Activated naive CD4-positive, alpha-beta T cell treated with anti-CD3 and anti-CD28 coated beads for 36 hours (primary cell): ENCODE measurements at regions not wholly inside any gene's neighbourhood (a gene's known extent, or its start where the extent isn't known, plus 50 kb on each side); places are given as distances from the start of the nearest gene placed in this dataset.

ENCODE experiments used
- CTCF ChIA-PET: fragments of 350-600 bp; sonication (Branson Sonifier 250); formaldehyde crosslinking; loops from one replicate; lab custom pipeline; 2021; ENCODE audit warnings: antibody characterized with exemption; lab: Charles Lee
- DNase-seq: peaks from one replicate; pipeline ENCODE4 v3.0.0-alpha.2; 2020
- H3K27ac Mint-ChIP-seq: one replicate; pipeline ENCODE4 v1.8.0; 2021; ENCODE audit warnings: mild to moderate bottlenecking, mixed read lengths
- H3K27me3 Mint-ChIP-seq: one replicate; pipeline ENCODE4 v1.8.0; 2021; ENCODE audit warnings: low read depth, mixed read lengths
- H3K36me3 Mint-ChIP-seq: one replicate; pipeline ENCODE4 v1.8.0; 2021; ENCODE audit warnings: low read depth, mixed read lengths
- H3K4me1 Mint-ChIP-seq: one replicate; pipeline ENCODE4 v1.8.0; 2021; ENCODE audit warnings: low read depth, mixed read lengths
- H3K4me3 Mint-ChIP-seq: one replicate; pipeline ENCODE4 v1.8.0; 2021; ENCODE audit warnings: mild to moderate bottlenecking, moderate library complexity, mixed read lengths
- H3K9me3 Mint-ChIP-seq: one replicate; pipeline ENCODE4 v1.8.0; 2021; ENCODE audit warnings: mixed read lengths
- intact Hi-C: fragments of 100-400 bp; cut with micrococcal nuclease; formaldehyde crosslinking; loops from one replicate; pipeline ENCODE4 v1.15.1; 2023

DNA sequence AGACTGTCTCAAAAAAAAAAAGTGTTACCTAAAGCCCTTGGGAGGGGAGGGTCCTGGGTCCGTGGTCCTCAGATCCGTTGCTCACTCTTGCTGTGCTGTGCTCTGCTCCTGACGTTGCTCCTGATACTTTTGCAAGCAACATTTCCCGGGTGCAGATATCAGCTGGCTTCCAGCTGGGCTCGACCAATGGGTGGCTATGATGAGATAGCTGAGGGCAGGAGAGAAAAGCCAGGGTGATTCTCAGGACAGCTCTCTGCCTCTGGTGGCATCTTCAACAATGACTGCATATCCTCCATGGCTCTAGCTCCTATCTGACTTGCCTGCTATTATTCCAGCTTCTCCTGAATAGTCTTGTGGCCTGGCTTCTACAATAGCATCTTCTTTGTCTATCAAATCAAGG, 134.5 kb downstream of the RPS12 start:
- H3K36me3 Mint-ChIP-seq, result no peaks in the 10 kb centered on the region
- no peaks in the 10 kb centered on the region for H3K9me3 Mint-ChIP-seq
- DNase-seq, result no peak
- no peaks in the 10 kb centered on the region for H3K4me1 Mint-ChIP-seq
- intact Hi-C loops, result no loop called here
- no peak overlapping the region for H3K4me3 Mint-ChIP-seq
- no peak overlapping the region for H3K27ac Mint-ChIP-seq
- CTCF ChIA-PET, result interaction anchor here (0.7 kb wide), 1 partner anchor 81 kb away, joined by 3 read pairs; no protein-coding TSS in a partner anchor
- peaks cover 15% of the 10 kb centered on the region for H3K27me3 Mint-ChIP-seq

DNA sequence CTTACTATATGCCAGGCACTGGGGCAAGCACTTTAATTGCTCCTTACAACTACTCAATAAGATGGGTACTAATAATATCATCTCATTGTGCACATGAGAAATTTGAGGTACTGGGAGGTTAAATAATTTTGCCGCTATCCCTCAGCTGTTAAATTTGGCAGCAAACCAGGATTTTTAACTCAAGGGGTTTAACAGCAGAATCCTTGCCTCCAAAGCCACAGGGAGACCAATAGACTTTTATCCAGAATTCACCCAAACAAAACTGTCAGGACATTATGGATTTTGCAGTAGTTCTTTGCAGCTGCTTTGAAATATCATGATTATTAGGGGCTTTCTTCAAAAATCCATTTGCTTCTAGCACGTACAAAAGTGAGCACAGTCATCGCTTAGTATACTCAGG, 136.2 kb downstream of the RPS12 start:
- Mint-ChIP-seq H3K4me3 (no peak overlapping the region), H3K27ac (no peak overlapping the region), H3K9me3 (no peaks in the 10 kb centered on the region), H3K36me3 (no peaks in the 10 kb centered on the region), H3K27me3 (peaks cover 24% of the 10 kb centered on the region), H3K4me1 (no peaks in the 10 kb centered on the region)
- intact Hi-C loops, result no loop called here
- CTCF ChIA-PET, result interaction anchor here (0.8 to 1.8 kb wide), 3 partner anchors 11 to 270 kb away, joined by 3 to 6 read pairs (median 4); no protein-coding TSS in a partner anchor
- no peak for DNase-seq

DNA sequence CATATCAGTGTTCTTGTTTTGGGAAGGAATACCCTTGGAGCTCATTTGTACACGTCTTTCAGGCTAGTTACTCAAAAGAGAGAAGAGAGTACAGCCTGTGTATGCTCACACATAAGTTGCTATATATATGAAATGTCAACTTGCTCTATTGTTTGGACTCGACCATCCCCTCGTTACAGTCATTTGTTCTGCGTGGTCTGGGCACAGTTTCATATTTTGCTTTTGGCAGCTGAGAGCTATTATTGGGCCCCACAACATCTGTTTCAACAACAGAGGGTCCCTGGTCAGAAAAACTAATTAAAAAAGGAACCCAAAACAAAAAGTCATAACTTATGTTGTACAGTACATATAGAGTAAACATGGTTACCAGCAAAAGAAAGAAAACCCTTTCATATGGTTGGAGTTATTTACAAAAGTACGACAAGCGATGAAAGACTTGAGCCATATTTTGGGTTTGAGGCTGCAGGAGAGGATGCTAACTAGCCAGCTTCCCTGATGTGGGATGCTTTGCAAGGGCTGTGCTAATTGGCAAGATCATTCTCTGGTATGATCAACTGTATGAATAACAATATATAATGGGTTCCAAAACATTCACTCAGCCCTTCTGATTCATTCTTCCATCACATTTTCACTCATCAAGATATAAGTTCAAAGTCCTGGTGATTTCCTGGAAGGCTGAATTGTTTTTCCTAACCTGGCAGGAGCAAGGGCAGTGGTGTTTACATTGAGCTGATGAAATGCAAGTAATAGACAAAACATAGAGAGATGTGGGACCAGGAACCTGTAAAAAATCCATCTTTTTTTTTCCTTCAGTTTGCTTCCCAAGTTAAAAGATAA, 137.9 kb downstream of the RPS12 start:
- H3K27me3 Mint-ChIP-seq, result peaks cover 29% of the 10 kb centered on the region
- no peak overlapping the region for H3K4me3 Mint-ChIP-seq
- H3K4me1 Mint-ChIP-seq, result no peaks in the 10 kb centered on the region
- CTCF ChIA-PET, result interaction anchor here (1.1 kb wide), 1 partner anchor 965 kb away, joined by 3 read pairs; no protein-coding TSS in a partner anchor
- H3K36me3 Mint-ChIP-seq, result no peaks in the 10 kb centered on the region
- DNase-seq, result no peak
- intact Hi-C loops, result no loop called here
- no peaks in the 10 kb centered on the region for H3K9me3 Mint-ChIP-seq
- no peak overlapping the region for H3K27ac Mint-ChIP-seq

DNA sequence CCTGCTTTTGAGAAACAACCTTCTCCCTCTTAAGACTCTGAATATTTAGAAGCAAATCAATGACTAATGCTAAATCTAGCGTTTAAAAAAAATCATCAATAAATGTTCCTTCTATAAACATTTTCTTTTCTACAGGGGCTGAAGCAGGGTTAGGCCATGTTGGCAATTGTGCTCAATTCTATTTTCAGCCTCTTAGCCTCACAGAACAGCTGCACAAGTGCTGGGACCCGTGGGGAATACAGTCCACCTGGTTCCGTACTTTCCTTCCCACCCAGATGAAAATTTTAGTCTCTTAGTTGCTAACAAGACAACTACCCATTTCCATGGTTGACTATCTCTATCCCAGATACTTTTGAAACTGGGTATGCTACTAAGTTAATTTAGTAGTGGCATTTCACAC, 138.6 kb downstream of the RPS12 start:
- H3K36me3 Mint-ChIP-seq, result no peaks in the 10 kb centered on the region
- no peaks in the 10 kb centered on the region for H3K9me3 Mint-ChIP-seq
- no peaks in the 10 kb centered on the region for H3K4me1 Mint-ChIP-seq
- intact Hi-C loops, result no loop called here
- H3K27me3 Mint-ChIP-seq, result peaks cover 33% of the 10 kb centered on the region
- CTCF ChIA-PET, result interaction anchor here (0.6 kb wide), 1 partner anchor 355 kb away, joined by 3 read pairs; no protein-coding TSS in a partner anchor
- H3K4me3 Mint-ChIP-seq, result no peak overlapping the region
- no peak overlapping the region for H3K27ac Mint-ChIP-seq
- no peak for DNase-seq

DNA sequence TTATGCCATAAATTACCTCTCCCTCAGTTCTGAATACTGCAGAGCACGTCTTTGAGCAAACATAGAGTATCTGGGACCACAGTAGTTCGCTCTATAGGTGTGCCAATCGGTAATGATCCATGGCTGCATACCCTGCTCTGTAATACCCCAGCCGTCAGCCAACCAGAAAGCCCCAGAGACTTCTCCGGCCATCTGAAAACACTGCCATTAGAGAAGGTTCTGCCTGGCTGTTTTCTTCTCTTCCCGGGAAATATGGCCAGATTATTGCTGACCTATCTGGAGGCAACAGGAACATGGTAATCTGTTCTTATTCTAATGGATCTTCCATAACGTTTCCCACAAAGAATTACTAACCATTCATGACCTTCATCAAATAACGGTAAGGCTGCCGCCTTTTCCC, 139.9 kb downstream of the RPS12 start:
- H3K9me3 Mint-ChIP-seq, result no peaks in the 10 kb centered on the region
- no peaks in the 10 kb centered on the region for H3K36me3 Mint-ChIP-seq
- no peak for DNase-seq
- CTCF ChIA-PET, result no interaction called here
- H3K27me3 Mint-ChIP-seq, result peaks cover 34% of the 10 kb centered on the region
- no peak overlapping the region for H3K4me3 Mint-ChIP-seq
- no peaks in the 10 kb centered on the region for H3K4me1 Mint-ChIP-seq
- intact Hi-C loops, result no loop called here
- no peak overlapping the region for H3K27ac Mint-ChIP-seq

DNA sequence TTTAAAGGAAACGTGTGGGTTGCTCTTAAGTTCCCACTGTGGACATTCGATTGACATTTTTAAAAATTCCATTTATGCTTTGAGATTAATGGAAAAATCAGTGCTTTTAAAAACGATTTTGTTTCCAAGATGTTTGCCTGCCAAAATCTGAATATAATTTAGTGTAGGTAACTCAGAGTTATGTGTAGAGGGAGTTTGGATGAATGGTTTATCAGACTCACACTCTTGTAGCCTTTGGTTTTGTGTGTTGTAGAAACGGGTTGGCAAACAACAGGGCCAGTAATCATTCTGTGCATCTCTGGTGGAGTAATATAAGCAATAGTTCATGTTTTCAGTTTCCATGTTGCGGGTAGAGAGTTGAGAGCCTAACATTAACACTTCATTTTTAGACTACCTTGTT, 140.6 kb downstream of the RPS12 start:
- no peaks in the 10 kb centered on the region for H3K9me3 Mint-ChIP-seq
- H3K4me1 Mint-ChIP-seq, result no peaks in the 10 kb centered on the region
- no peak overlapping the region for H3K27ac Mint-ChIP-seq
- intact Hi-C loops, result no loop called here
- H3K4me3 Mint-ChIP-seq, result no peak overlapping the region
- H3K27me3 Mint-ChIP-seq, result peaks cover 32% of the 10 kb centered on the region
- no peaks in the 10 kb centered on the region for H3K36me3 Mint-ChIP-seq
- no peak for DNase-seq
- CTCF ChIA-PET, result no interaction called here

DNA sequence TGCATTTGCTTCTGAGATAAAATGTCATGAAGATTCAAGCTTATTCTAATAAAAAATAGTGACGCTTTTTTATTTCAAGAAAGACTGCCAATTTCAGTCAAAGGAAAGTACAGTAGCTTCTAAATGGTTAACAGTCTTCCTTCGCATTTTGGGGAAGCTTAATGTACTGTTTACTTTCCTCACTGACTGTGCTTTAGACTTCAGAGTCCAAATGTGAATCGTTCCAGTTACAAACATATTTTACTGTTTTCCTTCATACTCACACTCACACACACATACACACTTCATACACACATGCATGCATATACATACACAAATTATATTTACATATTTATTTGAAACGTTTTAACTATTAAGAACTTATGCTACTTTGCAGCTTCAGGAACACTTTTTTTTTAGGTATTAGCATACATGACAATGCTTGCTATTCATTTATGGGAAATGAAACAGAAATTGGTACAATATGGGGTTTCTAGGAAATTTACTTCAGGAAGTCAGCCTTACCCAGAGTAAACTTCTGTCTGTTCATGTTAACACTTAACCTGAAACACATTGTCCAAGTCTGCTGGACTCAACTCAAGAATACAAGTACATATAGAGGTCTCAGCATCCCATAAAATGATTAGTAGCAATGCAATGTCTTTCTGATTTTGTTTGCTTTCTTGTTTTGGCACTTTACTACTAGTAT, 145.4 kb downstream of the RPS12 start:
- no peak overlapping the region for H3K4me3 Mint-ChIP-seq
- H3K27ac Mint-ChIP-seq, result no peak overlapping the region
- intact Hi-C loops, result loop anchor here (2.0 to 5.0 kb wide), 2 partner anchors 73 to 137 kb away; no protein-coding TSS in a partner anchor
- no peaks in the 10 kb centered on the region for H3K9me3 Mint-ChIP-seq
- DNase-seq, result no peak
- CTCF ChIA-PET, result interaction anchor here (0.9 to 2.1 kb wide), 3 partner anchors 129 to 291 kb away, joined by 3 to 10 read pairs (median 3); no protein-coding TSS in a partner anchor
- H3K36me3 Mint-ChIP-seq, result no peaks in the 10 kb centered on the region
- peaks cover 39% of the 10 kb centered on the region for H3K27me3 Mint-ChIP-seq
- H3K4me1 Mint-ChIP-seq, result no peaks in the 10 kb centered on the region

DNA sequence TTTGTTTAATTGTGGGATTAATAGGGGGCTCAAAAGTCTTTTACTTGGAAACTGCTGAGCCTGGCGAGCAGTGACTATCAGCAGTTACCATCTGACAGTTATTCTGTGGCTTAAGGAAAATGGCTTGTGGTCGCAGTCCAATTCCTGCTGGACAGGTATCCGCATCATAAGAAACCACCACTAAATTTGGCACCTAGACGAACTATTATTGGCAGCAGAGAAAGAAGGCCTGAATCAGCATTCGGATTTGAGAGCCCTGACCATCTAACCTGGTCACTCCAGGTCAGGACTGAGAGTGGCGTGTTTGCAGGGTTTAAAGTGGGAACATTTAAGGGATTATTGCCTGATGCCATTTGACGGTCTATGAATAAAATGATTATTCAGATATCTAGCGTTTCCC, 146.4 kb downstream of the RPS12 start:
- H3K4me1 Mint-ChIP-seq, result no peaks in the 10 kb centered on the region
- CTCF ChIA-PET, result interaction anchor here (0.9 to 2.7 kb wide), 4 partner anchors 10 to 292 kb away, joined by 3 to 22 read pairs (median 12); no protein-coding TSS in a partner anchor
- H3K36me3 Mint-ChIP-seq, result no peaks in the 10 kb centered on the region
- intact Hi-C loops, result loop anchor here (1.0 to 5.0 kb wide), 5 partner anchors 72 to 962 kb away; no protein-coding TSS in a partner anchor
- no peak overlapping the region for H3K4me3 Mint-ChIP-seq
- DNase-seq, result no peak
- H3K9me3 Mint-ChIP-seq, result no peaks in the 10 kb centered on the region
- peaks cover 33% of the 10 kb centered on the region for H3K27me3 Mint-ChIP-seq
- no peak overlapping the region for H3K27ac Mint-ChIP-seq

DNA sequence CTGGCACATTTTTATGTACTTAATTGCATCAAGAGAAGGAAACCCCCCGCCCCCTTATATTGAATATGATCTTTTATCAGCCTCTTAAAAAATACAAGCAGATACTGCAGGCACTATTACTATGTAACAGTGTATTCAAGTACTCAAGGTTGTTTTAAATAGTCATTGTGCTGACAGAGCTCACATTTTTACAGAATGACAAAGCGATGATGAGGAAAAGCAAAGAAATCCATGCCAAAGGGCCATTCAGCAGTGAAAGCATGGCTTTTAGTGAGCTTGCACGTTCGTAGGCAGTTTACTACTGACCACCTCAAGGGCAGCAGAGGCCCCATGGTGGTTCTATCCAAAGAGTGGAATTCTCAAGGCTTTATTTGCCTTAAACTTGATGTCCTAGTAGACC, 146.8 kb downstream of the RPS12 start:
- DNase-seq, result no peak
- H3K4me3 Mint-ChIP-seq, result no peak overlapping the region
- no peaks in the 10 kb centered on the region for H3K4me1 Mint-ChIP-seq
- CTCF ChIA-PET, result interaction anchor here (0.7 to 2.7 kb wide), 5 partner anchors 11 to 292 kb away, joined by 3 to 22 read pairs (median 4); no protein-coding TSS in a partner anchor
- no peak overlapping the region for H3K27ac Mint-ChIP-seq
- no peaks in the 10 kb centered on the region for H3K9me3 Mint-ChIP-seq
- peaks cover 35% of the 10 kb centered on the region for H3K27me3 Mint-ChIP-seq
- no peaks in the 10 kb centered on the region for H3K36me3 Mint-ChIP-seq
- intact Hi-C loops, result loop anchor here (1.0 to 5.0 kb wide), 5 partner anchors 71 to 961 kb away; no protein-coding TSS in a partner anchor

DNA sequence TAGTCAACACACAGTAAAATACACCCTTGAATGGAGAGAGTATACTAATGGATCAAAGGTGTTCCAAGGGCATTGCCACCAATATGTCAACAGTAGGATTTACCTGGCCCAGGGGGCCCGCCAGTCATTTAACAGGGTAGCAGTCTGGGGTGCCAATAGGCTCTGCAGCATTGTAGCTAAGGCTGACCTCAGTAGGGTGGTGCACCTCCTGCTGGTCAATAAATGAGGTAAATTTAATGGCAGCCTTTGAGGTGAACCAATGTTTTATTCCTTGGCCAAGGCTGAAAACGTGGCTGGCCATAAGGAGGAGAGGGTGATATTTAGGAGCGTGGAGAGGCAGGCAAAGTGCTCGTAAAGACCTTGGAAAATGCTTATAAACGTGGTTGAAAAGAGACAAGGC, 147.2 kb downstream of the RPS12 start:
- H3K9me3 Mint-ChIP-seq, result no peaks in the 10 kb centered on the region
- no peaks in the 10 kb centered on the region for H3K36me3 Mint-ChIP-seq
- no peak overlapping the region for H3K4me3 Mint-ChIP-seq
- H3K27me3 Mint-ChIP-seq, result peaks cover 36% of the 10 kb centered on the region
- H3K27ac Mint-ChIP-seq, result no peak overlapping the region
- CTCF ChIA-PET, result interaction anchor here (0.7 to 2.7 kb wide), 9 partner anchors 11 to 381 kb away, joined by 3 to 22 read pairs (median 3); no protein-coding TSS in a partner anchor
- H3K4me1 Mint-ChIP-seq, result no peaks in the 10 kb centered on the region
- intact Hi-C loops, result loop anchor here (1.0 to 5.0 kb wide), 7 partner anchors 71 to 1135 kb away; no protein-coding TSS in a partner anchor
- peak; percentile 7 for DNase-seq

DNA sequence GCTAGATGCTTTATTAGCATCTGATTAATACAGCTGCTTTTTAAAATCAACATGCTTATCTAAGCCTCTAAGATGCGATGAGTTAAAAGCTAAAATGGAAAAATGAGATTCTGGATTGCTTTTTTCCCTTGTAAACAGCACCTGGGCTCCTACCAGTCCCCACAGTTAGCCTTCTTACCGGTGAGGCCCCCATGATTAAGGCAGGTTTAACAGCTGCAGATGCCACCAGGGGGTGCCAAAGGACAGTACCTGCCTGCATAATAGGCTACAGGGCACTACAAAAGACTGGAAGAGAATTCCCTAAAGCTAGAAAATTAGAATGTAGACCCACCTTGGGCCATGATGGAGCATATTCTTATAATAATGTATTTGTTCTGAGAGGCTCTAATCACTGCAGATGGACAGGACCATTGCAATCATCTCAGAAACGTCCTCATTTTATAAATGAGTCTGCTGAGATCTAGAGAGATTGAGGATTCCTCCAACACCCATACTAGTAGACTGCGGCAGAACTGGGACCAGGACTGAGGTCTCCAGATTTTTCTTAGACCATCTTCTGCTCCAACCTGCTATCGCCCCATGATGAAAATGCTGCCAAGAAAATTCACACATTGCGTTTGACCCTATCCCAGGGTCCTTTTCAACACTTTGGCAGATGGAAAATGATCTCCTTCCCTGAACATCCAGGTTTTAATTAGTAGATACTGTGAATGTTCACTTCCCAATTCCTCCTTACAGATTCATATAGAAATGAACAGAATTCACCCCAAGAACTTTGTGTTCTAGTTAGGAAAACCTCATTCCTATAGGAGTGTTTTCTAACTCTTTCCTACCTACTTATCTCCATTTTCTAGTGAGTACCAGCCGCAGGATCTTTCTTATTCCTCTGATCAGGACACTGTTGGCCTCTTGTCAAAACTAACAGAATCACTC, 148.8 kb downstream of the RPS12 start:
- CTCF ChIA-PET, result interaction anchor here (1.0 to 2.7 kb wide), 8 partner anchors 13 to 960 kb away, joined by 3 to 22 read pairs (median 4); no protein-coding TSS in a partner anchor
- Mint-ChIP-seq H3K27ac (no peak overlapping the region), H3K36me3 (no peaks in the 10 kb centered on the region), H3K27me3 (peaks cover 29% of the 10 kb centered on the region), H3K4me1 (no peaks in the 10 kb centered on the region), H3K4me3 (no peak overlapping the region), H3K9me3 (no peaks in the 10 kb centered on the region)
- intact Hi-C loops, result loop anchor here (1.0 to 5.0 kb wide), 6 partner anchors 69 to 1134 kb away; no protein-coding TSS in a partner anchor
- DNase-seq, result peak; percentile 77
